HEK293T (cell line): ENCODE measurements at regions not wholly inside any gene's neighbourhood (a gene's known extent, or its start where the extent isn't known, plus 50 kb on each side); places are given as distances from the start of the nearest gene placed in this dataset.

Experiments used
- ARNT ChIP-seq: fragments of 450-650 bp; IDR thresholded peaks from 2 replicates; pipeline ENCODE4 v1.6.1; 2017; ENCODE audit warnings: mild to moderate bottlenecking
- BHLHE40 ChIP-seq: fragments of 450-650 bp; IDR thresholded peaks from 2 replicates; pipeline ENCODE4 v1.6.1; 2016; ENCODE audit warnings: mild to moderate bottlenecking, moderate library complexity, borderline replicate concordance
- ELF4 ChIP-seq: fragments of 450-650 bp; IDR thresholded peaks from 2 replicates; pipeline ENCODE4 v1.6.1; 2017; ENCODE audit warnings: antibody characterized with exemption
- FOXA1 ChIP-seq: fragments of 450-650 bp; IDR thresholded peaks from 2 replicates; pipeline ENCODE4 v1.6.1; 2016; ENCODE audit warnings: mild to moderate bottlenecking
- FOXK2 ChIP-seq: fragments of 450-650 bp; IDR thresholded peaks from 2 replicates; pipeline ENCODE4 v1.6.1; 2016; ENCODE audit warnings: mild to moderate bottlenecking
- FOXM1 ChIP-seq: fragments of 450-650 bp; IDR thresholded peaks from 2 replicates; pipeline ENCODE4 v1.6.1; 2017; ENCODE audit warnings: mild to moderate bottlenecking, borderline replicate concordance
- HDGF ChIP-seq: fragments of 450-650 bp; IDR thresholded peaks from 2 replicates; pipeline ENCODE4 v1.6.1; 2017; ENCODE audit warnings: antibody characterized with exemption, borderline replicate concordance
- L3MBTL2 ChIP-seq: fragments of 450-650 bp; conservative IDR thresholded peaks from 2 replicates; pipeline ENCODE4 v1.6.1; 2016; ENCODE audit warnings: mild to moderate bottlenecking
- LEF1 ChIP-seq: fragments of 450-650 bp; IDR thresholded peaks from 2 replicates; pipeline ENCODE4 v1.6.1; 2017; ENCODE audit warnings: mild to moderate bottlenecking, borderline replicate concordance
- NFRKB ChIP-seq: fragments of 450-650 bp; IDR thresholded peaks from 2 replicates; pipeline ENCODE4 v1.6.1; 2016; ENCODE audit warnings: mild to moderate bottlenecking, moderate library complexity
- SP1 ChIP-seq: fragments of 450-650 bp; IDR thresholded peaks from 2 replicates; pipeline ENCODE4 v1.6.1; 2017
- SUZ12 ChIP-seq: fragments of 450-650 bp; IDR thresholded peaks from 2 replicates; pipeline ENCODE4 v1.6.1; 2016; ENCODE audit warnings: mild to moderate bottlenecking
- TARDBP ChIP-seq: fragments of 450-650 bp; IDR thresholded peaks from 2 replicates; pipeline ENCODE4 v1.6.1; 2016
- ZNF384 ChIP-seq: fragments of 450-650 bp; IDR thresholded peaks from 2 replicates; pipeline ENCODE4 v1.6.1; 2016

DNA sequence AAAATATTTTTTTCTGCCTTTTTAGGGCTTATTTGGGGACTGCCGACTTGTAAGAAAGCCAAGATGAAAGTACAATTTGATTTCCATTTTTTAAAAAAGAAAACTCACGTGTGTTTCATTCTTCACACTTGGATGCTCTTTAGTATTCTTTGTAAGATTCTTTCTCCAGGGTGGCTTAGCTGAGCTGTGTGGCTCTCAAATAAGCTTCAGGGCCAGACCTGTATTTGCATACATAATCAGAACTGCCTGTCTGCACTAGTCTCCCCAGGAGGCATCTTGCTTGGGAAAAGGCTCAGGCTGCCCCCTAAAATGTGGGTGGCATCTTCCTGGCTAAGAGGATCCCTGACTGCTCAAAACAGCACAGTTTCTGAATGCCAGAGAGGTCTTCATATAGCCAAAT, 498.4 kb downstream of the MID1IP1 start:
- TF ChIP-seq SP1 (no peak), SUZ12 (no peak), TARDBP (no peak), ARNT (no peak), NFRKB (no peak), BHLHE40 (no peak), FOXM1 (no peak), ZNF384 (no peak), FOXA1 (no peak), ELF4 (no peak), FOXK2 (no peak), HDGF (no peak), L3MBTL2 (no peak), LEF1 (no peak)
